ENCODE measurements at regions not wholly inside any gene's neighbourhood (a gene's known extent, or its start where the extent isn't known, plus 50 kb on each side); places are given as distances from the start of the nearest gene placed in this dataset.

GRCh38 chr17:6347776-6348175 lies 87.1 kb downstream of the AIPL1 start:
- intact Hi-C loops (cut with micrococcal nuclease), result no loop called here
- no peak overlapping the region for H3K4me3 ChIP-seq
- TF ChIP-seq, protein P1, sequence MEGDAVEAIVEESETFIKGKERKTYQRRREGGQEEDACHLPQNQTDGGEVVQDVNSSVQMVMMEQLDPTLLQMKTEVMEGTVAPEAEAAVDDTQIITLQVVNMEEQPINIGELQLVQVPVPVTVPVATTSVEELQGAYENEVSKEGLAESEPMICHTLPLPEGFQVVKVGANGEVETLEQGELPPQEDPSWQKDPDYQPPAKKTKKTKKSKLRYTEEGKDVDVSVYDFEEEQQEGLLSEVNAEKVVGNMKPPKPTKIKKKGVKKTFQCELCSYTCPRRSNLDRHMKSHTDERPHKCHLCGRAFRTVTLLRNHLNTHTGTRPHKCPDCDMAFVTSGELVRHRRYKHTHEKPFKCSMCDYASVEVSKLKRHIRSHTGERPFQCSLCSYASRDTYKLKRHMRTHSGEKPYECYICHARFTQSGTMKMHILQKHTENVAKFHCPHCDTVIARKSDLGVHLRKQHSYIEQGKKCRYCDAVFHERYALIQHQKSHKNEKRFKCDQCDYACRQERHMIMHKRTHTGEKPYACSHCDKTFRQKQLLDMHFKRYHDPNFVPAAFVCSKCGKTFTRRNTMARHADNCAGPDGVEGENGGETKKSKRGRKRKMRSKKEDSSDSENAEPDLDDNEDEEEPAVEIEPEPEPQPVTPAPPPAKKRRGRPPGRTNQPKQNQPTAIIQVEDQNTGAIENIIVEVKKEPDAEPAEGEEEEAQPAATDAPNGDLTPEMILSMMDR (IDR thresholded peaks at IDR 0.05; ENCODE audit: borderline replicate concordance), result no peak
- H3K4me1 ChIP-seq, result no peaks in the 10 kb centered on the region
- H3K27me3 ChIP-seq (ENCODE audit: low read depth), result peaks cover 52% of the 10 kb centered on the region
- no peaks in the 10 kb centered on the region for H3K9me3 ChIP-seq (replicated peaks)
- H3K36me3 ChIP-seq, result no peaks in the 10 kb centered on the region
- DNase-seq, result no peak
- no peak overlapping the region for H3K27ac ChIP-seq (replicated peaks)

- intact Hi-C loops (cut with micrococcal nuclease), result no loop called here
- no peak overlapping the region for H3K4me3 ChIP-seq
- no peaks in the 10 kb centered on the region for H3K9me3 ChIP-seq (replicated peaks)
- H3K27me3 ChIP-seq (ENCODE audit: low read depth), result peaks cover 45% of the 10 kb centered on the region
- no peaks in the 10 kb centered on the region for H3K36me3 ChIP-seq
- H3K27ac ChIP-seq (replicated peaks), result no peak overlapping the region
- TF ChIP-seq, protein P1 (IDR thresholded peaks at IDR 0.05; ENCODE audit: borderline replicate concordance), result no peak
- no peak for DNase-seq
- H3K4me1 ChIP-seq, result no peaks in the 10 kb centered on the region
These were observed 87.9 kb downstream of the AIPL1 start for GRCh38 chr17:6346986-6347385.

GRCh38 chr17:6346156-6346786 lies 88.7 kb downstream of the AIPL1 start:
- TF ChIP-seq, protein P1 (IDR thresholded peaks at IDR 0.05; ENCODE audit: borderline replicate concordance), result no peak
- Histone ChIP-seq H3K27me3 (ENCODE audit: low read depth) (peaks cover 40% of the 10 kb centered on the region), H3K36me3 (no peaks in the 10 kb centered on the region), H3K4me1 (no peaks in the 10 kb centered on the region), H3K27ac (replicated peaks) (no peak overlapping the region), H3K4me3 (no peak overlapping the region), H3K9me3 (replicated peaks) (no peaks in the 10 kb centered on the region)
- DNase-seq, result no peak
- intact Hi-C loops (cut with micrococcal nuclease), result no loop called here

- Histone ChIP-seq H3K27me3 (ENCODE audit: low read depth) (peaks cover 17% of the 10 kb centered on the region), H3K4me1 (no peaks in the 10 kb centered on the region), H3K27ac (replicated peaks) (no peak overlapping the region), H3K4me3 (no peak overlapping the region), H3K9me3 (replicated peaks) (no peaks in the 10 kb centered on the region), H3K36me3 (no peaks in the 10 kb centered on the region)
- TF ChIP-seq, protein P1 (IDR thresholded peaks at IDR 0.05; ENCODE audit: borderline replicate concordance), result no peak
- no peak for DNase-seq
- intact Hi-C loops (cut with micrococcal nuclease), result no loop called here
These were observed 91.2 kb downstream of the AIPL1 start for GRCh38 chr17:6343736-6344135.

GRCh38 chr17:6343191-6343590 lies 91.7 kb downstream of the AIPL1 start:
- no peak overlapping the region for H3K27ac ChIP-seq (replicated peaks)
- DNase-seq, result no peak
- no peaks in the 10 kb centered on the region for H3K36me3 ChIP-seq
- TF ChIP-seq, protein P1 (IDR thresholded peaks at IDR 0.05; ENCODE audit: borderline replicate concordance), result no peak
- H3K4me1 ChIP-seq, result no peaks in the 10 kb centered on the region
- no peak overlapping the region for H3K4me3 ChIP-seq
- intact Hi-C loops (cut with micrococcal nuclease), result no loop called here
- H3K9me3 ChIP-seq (replicated peaks), result no peaks in the 10 kb centered on the region
- peaks cover 16% of the 10 kb centered on the region for H3K27me3 ChIP-seq (ENCODE audit: low read depth)
